ENCODE measurements at regions not wholly inside any gene's neighbourhood (a gene's known extent, or its start where the extent isn't known, plus 50 kb on each side); places are given as distances from the start of the nearest gene placed in this dataset.
A peak's percentile ranks its signal among the peaks of the same experiment; 100 is the strongest.
"Not testable (repeated sequence)": the region's sequence is repeated elsewhere in the genome, so short reads cannot be mapped to it uniquely, and the experiment has no call there.

DNA sequence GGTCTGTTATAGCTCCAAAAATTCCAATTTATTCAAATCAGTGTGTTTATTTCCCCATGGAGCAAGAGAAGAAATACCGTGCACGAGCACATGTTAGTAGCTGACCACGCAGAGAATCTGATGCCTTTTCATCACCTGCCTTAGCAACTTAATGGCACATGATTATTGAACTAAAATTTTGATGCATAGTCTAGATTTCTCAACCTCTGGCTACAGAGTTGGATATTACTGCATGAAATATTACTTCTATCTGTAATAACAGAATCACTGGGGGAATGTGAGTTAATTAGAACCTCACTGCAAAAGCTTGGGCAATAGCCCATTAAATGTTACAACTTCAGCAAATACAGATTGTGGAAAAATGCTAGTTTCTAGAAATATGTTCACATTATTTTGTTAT lies 335.8 kb downstream of the FLRT2 start:
- Mint-ChIP-seq H3K9me3 (ENCODE audit: low read depth) (no peaks in the 10 kb centered on the region), H3K36me3 (ENCODE audit: insufficient read depth) (no peaks in the 10 kb centered on the region), H3K27me3 (no peaks in the 10 kb centered on the region), H3K27ac (no peak overlapping the region), H3K4me3 (ENCODE audit: low read depth) (no peak overlapping the region), H3K4me1 (ENCODE audit: low read depth) (no peaks in the 10 kb centered on the region)
- TF ChIP-seq, protein P1, sequence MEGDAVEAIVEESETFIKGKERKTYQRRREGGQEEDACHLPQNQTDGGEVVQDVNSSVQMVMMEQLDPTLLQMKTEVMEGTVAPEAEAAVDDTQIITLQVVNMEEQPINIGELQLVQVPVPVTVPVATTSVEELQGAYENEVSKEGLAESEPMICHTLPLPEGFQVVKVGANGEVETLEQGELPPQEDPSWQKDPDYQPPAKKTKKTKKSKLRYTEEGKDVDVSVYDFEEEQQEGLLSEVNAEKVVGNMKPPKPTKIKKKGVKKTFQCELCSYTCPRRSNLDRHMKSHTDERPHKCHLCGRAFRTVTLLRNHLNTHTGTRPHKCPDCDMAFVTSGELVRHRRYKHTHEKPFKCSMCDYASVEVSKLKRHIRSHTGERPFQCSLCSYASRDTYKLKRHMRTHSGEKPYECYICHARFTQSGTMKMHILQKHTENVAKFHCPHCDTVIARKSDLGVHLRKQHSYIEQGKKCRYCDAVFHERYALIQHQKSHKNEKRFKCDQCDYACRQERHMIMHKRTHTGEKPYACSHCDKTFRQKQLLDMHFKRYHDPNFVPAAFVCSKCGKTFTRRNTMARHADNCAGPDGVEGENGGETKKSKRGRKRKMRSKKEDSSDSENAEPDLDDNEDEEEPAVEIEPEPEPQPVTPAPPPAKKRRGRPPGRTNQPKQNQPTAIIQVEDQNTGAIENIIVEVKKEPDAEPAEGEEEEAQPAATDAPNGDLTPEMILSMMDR (IDR thresholded peaks at IDR 0.05; ENCODE audit: unreplicated experiment): no peak
- DNase-seq (ENCODE audit: low spot score, unreplicated experiment): no peak

DNA sequence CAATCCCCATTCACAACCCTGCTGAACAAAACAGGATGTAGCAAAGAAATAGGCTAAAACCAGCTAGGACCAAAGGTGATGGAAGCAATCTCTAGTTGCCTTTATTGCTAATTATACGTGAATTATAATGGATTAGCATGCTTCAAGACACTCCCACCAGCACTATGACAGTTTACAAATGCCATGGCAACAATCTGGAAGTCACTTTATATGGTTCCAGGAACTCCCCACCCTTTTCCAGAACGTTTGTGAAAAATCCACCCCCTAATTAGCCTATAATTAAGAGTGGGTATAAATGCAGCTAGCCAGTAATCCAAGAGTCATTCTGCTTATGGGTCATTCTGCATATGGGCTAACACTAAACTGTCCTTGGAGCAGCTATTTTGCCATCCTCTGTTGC lies 328.7 kb downstream of the FLRT2 start:
- Mint-ChIP-seq H3K27me3 (no peaks in the 10 kb centered on the region), H3K27ac (no peak overlapping the region), H3K9me3 (ENCODE audit: low read depth) (peaks cover 3% of the 10 kb centered on the region), H3K4me3 (ENCODE audit: low read depth) (no peak overlapping the region), H3K4me1 (ENCODE audit: low read depth) (no peaks in the 10 kb centered on the region), H3K36me3 (ENCODE audit: insufficient read depth) (no peaks in the 10 kb centered on the region)
- TF ChIP-seq, protein P1 (IDR thresholded peaks at IDR 0.05; ENCODE audit: unreplicated experiment): no peak
- no peak for DNase-seq (ENCODE audit: low spot score, unreplicated experiment)

DNA sequence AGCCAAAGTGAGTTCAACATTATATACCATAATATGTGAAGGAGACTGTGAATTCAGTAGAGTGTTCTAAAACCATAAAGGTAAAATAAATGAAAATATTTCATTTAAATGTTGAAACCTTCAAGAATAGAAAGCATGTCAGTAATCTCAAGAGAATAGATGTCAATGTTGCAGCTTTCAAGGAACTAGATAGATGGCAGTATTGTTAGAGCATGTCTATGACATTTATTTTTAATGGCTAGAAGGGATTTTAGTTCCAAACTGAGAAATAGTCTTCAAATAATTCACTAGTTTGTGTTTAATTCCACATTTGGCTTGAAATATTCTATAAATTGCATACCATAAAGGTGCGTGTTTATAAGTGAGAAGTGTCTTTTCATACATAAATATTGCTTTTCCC lies 326.5 kb downstream of the FLRT2 start:
- TF ChIP-seq, protein P1 (IDR thresholded peaks at IDR 0.05; ENCODE audit: unreplicated experiment): peak; percentile 9
- H3K27me3 Mint-ChIP-seq: no peaks in the 10 kb centered on the region
- H3K4me1 Mint-ChIP-seq (ENCODE audit: low read depth): no peaks in the 10 kb centered on the region
- no peaks in the 10 kb centered on the region for H3K36me3 Mint-ChIP-seq (ENCODE audit: insufficient read depth)
- no peak overlapping the region for H3K27ac Mint-ChIP-seq
- DNase-seq (ENCODE audit: low spot score, unreplicated experiment): no peak
- peaks cover 3% of the 10 kb centered on the region for H3K9me3 Mint-ChIP-seq (ENCODE audit: low read depth)
- H3K4me3 Mint-ChIP-seq (ENCODE audit: low read depth): no peak overlapping the region

DNA sequence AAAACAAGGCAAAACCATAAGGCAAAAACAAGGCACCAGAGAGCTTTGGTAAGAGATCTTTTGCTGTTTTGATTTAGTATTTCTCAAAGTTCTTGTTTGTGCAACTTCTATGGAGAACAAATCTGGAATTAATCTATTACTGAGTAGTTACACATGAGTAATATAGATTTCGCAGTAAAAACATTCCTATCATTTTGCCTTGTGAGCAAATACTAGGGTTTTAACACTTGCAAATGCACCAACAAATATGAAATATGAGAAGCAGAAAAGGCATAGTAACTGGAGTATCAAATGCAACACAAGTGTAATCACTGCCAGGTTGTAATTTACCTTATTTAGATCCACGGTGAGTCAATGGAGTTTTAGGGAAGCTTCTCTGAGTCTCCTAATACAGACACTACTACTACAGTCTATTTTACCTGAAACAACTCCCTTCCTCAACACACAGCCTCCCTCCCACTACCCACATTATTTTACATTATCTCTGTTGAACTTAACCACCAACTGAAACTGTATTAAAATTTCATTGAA lies 324.1 kb downstream of the FLRT2 start:
- H3K4me1 Mint-ChIP-seq (ENCODE audit: low read depth): no peaks in the 10 kb centered on the region
- DNase-seq (ENCODE audit: low spot score, unreplicated experiment): no peak
- H3K27ac Mint-ChIP-seq: no peak overlapping the region
- TF ChIP-seq, protein P1 (IDR thresholded peaks at IDR 0.05; ENCODE audit: unreplicated experiment): no peak
- H3K36me3 Mint-ChIP-seq (ENCODE audit: insufficient read depth): no peaks in the 10 kb centered on the region
- H3K9me3 Mint-ChIP-seq (ENCODE audit: low read depth): peaks cover 3% of the 10 kb centered on the region
- H3K4me3 Mint-ChIP-seq (ENCODE audit: low read depth): no peak overlapping the region
- no peaks in the 10 kb centered on the region for H3K27me3 Mint-ChIP-seq

DNA sequence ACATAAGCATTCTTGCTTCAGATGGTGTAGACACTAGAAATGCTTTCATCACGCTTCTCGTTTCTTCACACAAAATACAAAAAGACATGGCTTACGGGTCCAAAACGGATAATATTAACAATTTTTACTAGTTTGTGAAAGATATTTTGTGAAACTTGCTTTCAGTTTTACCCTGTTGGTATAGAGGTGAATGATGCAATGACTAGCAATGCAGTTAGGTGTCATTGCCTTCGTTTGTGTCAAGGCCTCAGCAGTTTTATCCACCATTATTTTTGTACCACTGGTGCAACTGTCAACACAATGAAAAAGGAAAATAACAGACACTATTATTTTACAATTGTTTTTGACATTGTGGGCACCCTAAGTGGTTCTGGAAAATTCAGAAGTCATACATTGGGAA lies 323.0 kb downstream of the FLRT2 start:
- DNase-seq (ENCODE audit: low spot score, unreplicated experiment): no peak
- H3K4me1 Mint-ChIP-seq (ENCODE audit: low read depth): no peaks in the 10 kb centered on the region
- H3K9me3 Mint-ChIP-seq (ENCODE audit: low read depth): peaks cover 3% of the 10 kb centered on the region
- no peaks in the 10 kb centered on the region for H3K36me3 Mint-ChIP-seq (ENCODE audit: insufficient read depth)
- H3K4me3 Mint-ChIP-seq (ENCODE audit: low read depth): no peak overlapping the region
- H3K27me3 Mint-ChIP-seq: no peaks in the 10 kb centered on the region
- no peak overlapping the region for H3K27ac Mint-ChIP-seq
- TF ChIP-seq, protein P1 (IDR thresholded peaks at IDR 0.05; ENCODE audit: unreplicated experiment): no peak

DNA sequence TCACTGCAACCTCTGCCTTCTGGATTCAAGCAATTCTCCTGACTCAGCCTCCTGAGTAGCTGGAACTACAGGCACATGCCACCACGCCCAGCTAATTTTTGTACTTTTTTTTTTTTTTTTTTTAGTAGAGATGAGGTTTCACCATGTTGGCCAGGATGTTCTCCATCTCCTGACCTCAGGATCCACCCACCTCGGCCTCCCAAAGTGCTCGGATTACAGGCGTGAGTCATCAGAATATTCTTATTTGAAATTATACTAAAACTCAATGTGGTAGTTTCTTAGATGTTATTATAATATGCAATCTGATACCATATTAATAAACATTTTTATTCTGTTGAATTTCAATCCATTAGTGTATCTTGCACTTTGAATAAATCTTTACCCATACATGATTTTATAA lies 322.2 kb downstream of the FLRT2 start:
- not testable (repeated sequence) for H3K4me1 Mint-ChIP-seq (ENCODE audit: low read depth); H3K4me3 Mint-ChIP-seq (ENCODE audit: low read depth); H3K27ac Mint-ChIP-seq; DNase-seq (ENCODE audit: low spot score, unreplicated experiment); H3K27me3 Mint-ChIP-seq; H3K9me3 Mint-ChIP-seq (ENCODE audit: low read depth); H3K36me3 Mint-ChIP-seq (ENCODE audit: insufficient read depth)

DNA sequence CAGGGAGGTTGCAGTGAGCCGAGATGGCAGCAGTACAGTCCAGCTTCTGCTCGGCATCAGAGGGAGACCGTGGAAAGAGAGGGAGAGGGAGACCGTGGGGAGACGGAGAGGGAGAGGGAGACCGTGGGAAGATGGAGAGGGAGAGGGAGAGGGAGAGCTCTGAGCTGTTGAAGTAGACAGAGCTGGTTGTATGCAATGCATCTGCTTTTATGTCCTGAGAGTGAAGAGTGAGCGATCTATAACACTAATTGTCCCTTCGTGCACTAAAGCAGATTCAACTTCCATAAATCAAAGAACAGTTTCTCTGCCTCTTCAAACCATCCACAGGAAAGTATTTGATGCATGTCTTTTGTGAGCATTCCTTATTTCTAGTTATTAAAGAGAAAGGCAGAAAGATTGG lies 300.6 kb downstream of the FLRT2 start:
- not testable (repeated sequence) for H3K4me3 Mint-ChIP-seq (ENCODE audit: low read depth); H3K9me3 Mint-ChIP-seq (ENCODE audit: low read depth); H3K27me3 Mint-ChIP-seq; H3K4me1 Mint-ChIP-seq (ENCODE audit: low read depth); DNase-seq (ENCODE audit: low spot score, unreplicated experiment); H3K36me3 Mint-ChIP-seq (ENCODE audit: insufficient read depth); H3K27ac Mint-ChIP-seq

DNA sequence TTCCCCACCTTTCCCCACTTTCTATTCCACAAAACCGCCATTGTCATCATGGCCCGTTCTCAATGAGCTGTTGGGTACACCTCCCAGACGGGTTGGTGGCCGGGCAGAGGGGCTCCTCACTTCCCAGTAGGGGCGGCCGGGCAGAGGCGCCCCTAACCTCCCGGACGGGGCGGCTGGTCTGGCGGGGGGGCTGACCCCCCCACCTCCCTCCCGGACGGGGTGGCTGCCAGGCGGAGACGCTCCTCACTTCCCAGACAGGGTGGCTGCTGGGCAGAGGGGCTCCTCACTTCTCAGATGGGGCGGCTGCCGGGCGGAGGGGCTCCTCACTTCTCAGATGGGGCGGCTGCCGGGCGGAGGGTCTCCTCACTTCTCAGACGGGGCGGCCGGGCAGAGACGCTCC lies 299.7 kb downstream of the FLRT2 start:
- not testable (repeated sequence) for H3K9me3 Mint-ChIP-seq (ENCODE audit: low read depth); H3K36me3 Mint-ChIP-seq (ENCODE audit: insufficient read depth); H3K27ac Mint-ChIP-seq; H3K27me3 Mint-ChIP-seq; H3K4me3 Mint-ChIP-seq (ENCODE audit: low read depth); DNase-seq (ENCODE audit: low spot score, unreplicated experiment); H3K4me1 Mint-ChIP-seq (ENCODE audit: low read depth)
